Neural progenitor cell (in vitro differentiated cells): ENCODE measurements at regions not wholly inside any gene's neighbourhood (a gene's known extent, or its start where the extent isn't known, plus 50 kb on each side); places are given as distances from the start of the nearest gene placed in this dataset.

Source experiments
- DNase-seq: peaks from one replicate; pipeline ENCODE4 v3.0.0-alpha.2; 2016; ENCODE audit warnings: low spot score
- H2AFZ ChIP-seq: fragments of 200-600 bp; sonication (generic); replicated peaks from 2 replicates; pipeline ENCODE4 v1.6.1; 2016; ENCODE audit warnings: antibody characterized with exemption
- H3F3A ChIP-seq: fragments of 200-600 bp; sonication (generic); 2 replicates; pipeline ENCODE4 v1.6.1; 2016; ENCODE audit warnings: antibody characterized with exemption, low read depth
- H3K27ac ChIP-seq: fragments of 200-600 bp; sonication (generic); 2 replicates; pipeline ENCODE4 v1.5.1; 2016; ENCODE audit warnings: mild to moderate bottlenecking
- H3K27me3 ChIP-seq: fragments of 200-600 bp; sonication (generic); 2 replicates; pipeline ENCODE4 v1.6.1; 2016; ENCODE audit warnings: mild to moderate bottlenecking, moderate library complexity
- H3K36me3 ChIP-seq: fragments of 200-600 bp; sonication (generic); 2 replicates; pipeline ENCODE4 v1.5.1; 2016
- H3K4me1 ChIP-seq: fragments of 200-600 bp; sonication (generic); 2 replicates; pipeline ENCODE4 v1.6.1; 2016; ENCODE audit warnings: mixed run types
- H3K4me2 ChIP-seq: fragments of 200-600 bp; sonication (generic); 2 replicates; pipeline ENCODE4 v1.6.1; 2016
- H3K4me3 ChIP-seq: fragments of 200-600 bp; sonication (generic); 2 replicates; pipeline ENCODE4 v1.5.1; 2016
- H3K79me2 ChIP-seq: fragments of 200-600 bp; sonication (generic); 2 replicates; pipeline ENCODE4 v1.6.1; 2016; ENCODE audit warnings: low read depth
- H3K9ac ChIP-seq: fragments of 200-600 bp; sonication (generic); 2 replicates; pipeline ENCODE4 v1.6.1; 2016
- H3K9me3 ChIP-seq: fragments of 200-600 bp; sonication (generic); 2 replicates; pipeline ENCODE4 v1.5.1; 2016; ENCODE audit warnings: low read depth
- H4K20me1 ChIP-seq: fragments of 200-600 bp; sonication (generic); 2 replicates; pipeline ENCODE4 v1.6.1; 2016; ENCODE audit warnings: low read depth
- H3K27ac Mint-ChIP-seq: 3 replicates; pipeline ENCODE4 v1.8.0; 2021; ENCODE audit warnings: mixed read lengths
- H3K27me3 Mint-ChIP-seq: 2 replicates; pipeline ENCODE4 v1.8.0; 2022; ENCODE audit warnings: low read depth, mild to moderate bottlenecking, inconsistent platforms, moderate library complexity, mixed read lengths; ENCODE audit not compliant: insufficient read depth
- H3K36me3 Mint-ChIP-seq: 3 replicates; pipeline ENCODE4 v1.8.0; 2021; ENCODE audit warnings: mixed read lengths
- H3K4me1 Mint-ChIP-seq: 3 replicates; pipeline ENCODE4 v1.8.0; 2021; ENCODE audit warnings: mixed read lengths
- H3K4me3 Mint-ChIP-seq: 3 replicates; pipeline ENCODE4 v1.8.0; 2021; ENCODE audit warnings: mild to moderate bottlenecking, moderate library complexity, mixed read lengths
- H3K9me3 Mint-ChIP-seq: 3 replicates; pipeline ENCODE4 v1.8.0; 2020; ENCODE audit warnings: mixed read lengths
- CTCF ChIP-seq: fragments of 200-600 bp; sonication (generic); IDR thresholded peaks from 2 replicates; pipeline ENCODE4 v1.5.1; 2017; ENCODE audit warnings: antibody characterized with exemption, mild to moderate bottlenecking
- EZH2 ChIP-seq: fragments of 200-600 bp; sonication (generic); IDR thresholded peaks from 2 replicates; pipeline ENCODE4 v1.6.1; 2017; ENCODE audit warnings: antibody characterized with exemption, mild to moderate bottlenecking, moderate library complexity
- EZH2phosphoT487 ChIP-seq: fragments of 200-600 bp; sonication (generic); IDR thresholded peaks from 2 replicates; pipeline ENCODE4 v1.6.1; 2017; ENCODE audit warnings: antibody characterized with exemption

DNA sequence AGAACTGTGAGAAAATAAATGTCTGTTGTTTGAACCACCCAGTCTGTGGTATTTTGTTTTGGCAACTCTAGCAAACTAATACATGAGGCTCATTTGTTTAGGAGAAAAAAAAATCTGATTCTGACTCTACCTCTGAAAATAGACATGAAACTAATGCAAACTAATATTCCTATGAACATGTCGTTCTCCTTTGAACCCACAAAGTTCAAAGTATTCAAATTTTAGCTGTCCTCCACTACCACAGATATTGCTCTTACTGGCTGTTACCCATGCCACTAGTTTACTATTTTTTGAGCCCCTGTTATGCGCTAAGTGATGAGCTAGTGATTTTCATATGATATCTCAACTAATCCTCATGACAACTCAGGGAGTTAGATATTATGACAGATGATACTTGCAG lies 58.8 kb upstream of the ZNF804B start:
- no peak for DNase-seq
- no peaks in the 10 kb centered on the region for H3F3A ChIP-seq
- H3K9ac ChIP-seq: no peak overlapping the region
- no peaks in the 10 kb centered on the region for H3K27me3 ChIP-seq
- no peaks in the 10 kb centered on the region for H4K20me1 ChIP-seq
- H3K4me1 ChIP-seq: no peaks in the 10 kb centered on the region
- Mint-ChIP-seq H3K27ac (no peak overlapping the region), H3K36me3 (no peaks in the 10 kb centered on the region), H3K27me3 (no peaks in the 10 kb centered on the region), H3K9me3 (no peaks in the 10 kb centered on the region), H3K4me1 (no peaks in the 10 kb centered on the region), H3K4me3 (no peak overlapping the region)
- H3K36me3 ChIP-seq: no peaks in the 10 kb centered on the region
- H2AFZ ChIP-seq: no peak overlapping the region
- H3K9me3 ChIP-seq: no peaks in the 10 kb centered on the region
- no peaks in the 10 kb centered on the region for H3K79me2 ChIP-seq
- H3K4me2 ChIP-seq: no peak overlapping the region
- H3K27ac ChIP-seq: no peak overlapping the region
- TF ChIP-seq EZH2phosphoT487: no peak
- TF ChIP-seq CTCF: no peak
- TF ChIP-seq EZH2: no peak
- no peak overlapping the region for H3K4me3 ChIP-seq

DNA sequence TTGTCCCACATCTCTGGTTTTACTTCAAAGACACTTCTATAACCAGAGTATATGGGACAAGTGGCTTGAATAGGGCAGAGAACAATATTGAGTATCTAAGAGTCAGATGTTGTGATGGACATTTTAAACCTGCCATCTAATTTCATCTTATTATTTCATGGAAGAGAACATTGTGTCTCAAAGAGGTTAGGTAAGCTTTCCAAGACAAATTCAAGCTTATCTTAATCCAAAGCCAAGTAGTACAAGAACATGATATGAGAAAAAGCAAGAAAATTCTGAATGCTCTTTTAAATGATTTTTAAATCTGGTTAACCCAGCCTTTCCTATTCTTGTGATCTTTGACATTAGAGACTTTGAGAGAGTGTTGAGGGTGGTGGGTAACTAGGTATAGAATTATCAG lies 65.3 kb upstream of the ZNF804B start:
- H3K9me3 Mint-ChIP-seq: no peaks in the 10 kb centered on the region

GRCh38 chr7:88693131-88693530 lies 66.4 kb upstream of the ZNF804B start:
- Histone ChIP-seq H3F3A (no peaks in the 10 kb centered on the region), H3K9me3 (no peaks in the 10 kb centered on the region), H3K9ac (no peak overlapping the region), H3K4me2 (no peak overlapping the region), H2AFZ (no peak overlapping the region), H3K27ac (no peak overlapping the region), H3K36me3 (no peaks in the 10 kb centered on the region), H3K27me3 (no peaks in the 10 kb centered on the region), H3K4me3 (no peak overlapping the region), H3K4me1 (no peaks in the 10 kb centered on the region), H3K79me2 (no peaks in the 10 kb centered on the region), H4K20me1 (no peaks in the 10 kb centered on the region)
- Mint-ChIP-seq H3K9me3 (no peaks in the 10 kb centered on the region), H3K36me3 (no peaks in the 10 kb centered on the region), H3K4me3 (no peak overlapping the region), H3K27ac (no peak overlapping the region), H3K4me1 (no peaks in the 10 kb centered on the region), H3K27me3 (no peaks in the 10 kb centered on the region)
- DNase-seq: no peak
- TF ChIP-seq CTCF (no peak), EZH2 (no peak), EZH2phosphoT487 (no peak)

More for the DNA sequence above, 65.3 kb upstream of the ZNF804B start:
- H3K4me1 Mint-ChIP-seq: no peaks in the 10 kb centered on the region
- no peaks in the 10 kb centered on the region for H3K9me3 ChIP-seq
- no peak overlapping the region for H3K4me3 Mint-ChIP-seq
- no peaks in the 10 kb centered on the region for H3F3A ChIP-seq
- TF ChIP-seq EZH2phosphoT487 (no peak), EZH2 (no peak)
- no peak overlapping the region for H2AFZ ChIP-seq
- no peak overlapping the region for H3K4me3 ChIP-seq
- H3K4me1 ChIP-seq: no peaks in the 10 kb centered on the region
- H3K27ac ChIP-seq: no peak overlapping the region
- H3K79me2 ChIP-seq: no peaks in the 10 kb centered on the region
- DNase-seq: no peak
- no peak overlapping the region for H3K9ac ChIP-seq
- H3K4me2 ChIP-seq: no peak overlapping the region
- no peaks in the 10 kb centered on the region for H3K27me3 ChIP-seq
- no peaks in the 10 kb centered on the region for H3K36me3 ChIP-seq
- H3K36me3 Mint-ChIP-seq: no peaks in the 10 kb centered on the region
- H4K20me1 ChIP-seq: no peaks in the 10 kb centered on the region
- H3K27ac Mint-ChIP-seq: no peak overlapping the region
- no peaks in the 10 kb centered on the region for H3K27me3 Mint-ChIP-seq

DNA sequence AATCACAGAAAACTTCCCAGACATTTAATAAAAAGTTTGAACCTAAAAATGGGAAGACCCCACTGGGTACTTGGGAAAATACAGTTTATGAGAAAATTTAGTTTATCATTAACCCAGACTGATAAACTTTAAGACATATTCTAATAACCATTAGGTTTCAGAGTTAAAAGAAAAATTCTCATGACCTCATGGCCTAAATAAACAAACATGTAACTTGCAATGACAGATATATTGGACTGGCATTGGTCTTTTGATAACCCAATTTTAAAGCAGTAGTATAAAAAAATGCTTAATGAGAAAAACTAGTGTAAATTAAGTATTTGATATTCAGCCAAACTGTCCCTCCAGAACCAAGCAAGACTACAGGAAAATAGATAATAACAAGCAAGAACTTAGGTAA lies 67.0 kb upstream of the ZNF804B start:
- Mint-ChIP-seq H3K9me3 (no peaks in the 10 kb centered on the region), H3K27ac (no peak overlapping the region), H3K27me3 (no peaks in the 10 kb centered on the region), H3K4me3 (no peak overlapping the region), H3K4me1 (no peaks in the 10 kb centered on the region), H3K36me3 (no peaks in the 10 kb centered on the region)
- no peak overlapping the region for H3K27ac ChIP-seq
- H3K27me3 ChIP-seq: no peaks in the 10 kb centered on the region
- no peaks in the 10 kb centered on the region for H3F3A ChIP-seq
- no peaks in the 10 kb centered on the region for H3K4me1 ChIP-seq
- no peak overlapping the region for H3K9ac ChIP-seq
- TF ChIP-seq CTCF (no peak), EZH2 (no peak), EZH2phosphoT487 (no peak)
- no peak overlapping the region for H3K4me3 ChIP-seq
- no peaks in the 10 kb centered on the region for H3K9me3 ChIP-seq
- no peaks in the 10 kb centered on the region for H3K79me2 ChIP-seq
- H4K20me1 ChIP-seq: no peaks in the 10 kb centered on the region
- H3K4me2 ChIP-seq: no peak overlapping the region
- H2AFZ ChIP-seq: no peak overlapping the region
- H3K36me3 ChIP-seq: no peaks in the 10 kb centered on the region
- DNase-seq: no peak
